Epithelial cell of esophagus (primary cell): ENCODE measurements at regions not wholly inside any gene's neighbourhood (a gene's known extent, or its start where the extent isn't known, plus 50 kb on each side); places are given as distances from the start of the nearest gene placed in this dataset.
A peak's percentile ranks its signal among the peaks of the same experiment; 100 is the strongest.

Experiments
- DNase-seq: peaks from one replicate; pipeline ENCODE4 v3.0.0; 2010; ENCODE audit warnings: low read depth
- H3K4me3 ChIP-seq: 2 replicates; pipeline ENCODE4 v1.5.1; 2011; ENCODE audit warnings: mild to moderate bottlenecking, low read length, control low read depth
- CTCF ChIP-seq: IDR thresholded peaks from 2 replicates; pipeline ENCODE4 v1.5.1; 2011; ENCODE audit warnings: low read depth, mild to moderate bottlenecking, low read length, control low read depth, inconsistent platforms; ENCODE audit not compliant: insufficient read depth; ENCODE audit errors: missing control alignments

- H3K4me3 ChIP-seq: no peak overlapping the region
- no peak for TF ChIP-seq CTCF
- no peak for DNase-seq
Observed at GRCh38 chr16:54542805-54543505, 256.4 kb upstream of the IRX3 start.

- no peak for DNase-seq
- no peak overlapping the region for H3K4me3 ChIP-seq
- no peak for TF ChIP-seq CTCF
Observed at GRCh38 chr16:54540525-54541180, 254.1 kb upstream of the IRX3 start.

- DNase-seq: no peak
- no peak overlapping the region for H3K4me3 ChIP-seq
- TF ChIP-seq CTCF: no peak
Observed at GRCh38 chr16:54538276-54538675, 251.7 kb upstream of the IRX3 start.

GRCh38 chr16:54533856-54534490 is 247.4 kb upstream of the IRX3 start:
- no peak overlapping the region for H3K4me3 ChIP-seq
- no peak for TF ChIP-seq CTCF
- no peak for DNase-seq

- peak; percentile 2 for DNase-seq
- no peak for TF ChIP-seq CTCF
- no peak overlapping the region for H3K4me3 ChIP-seq
Observed at GRCh38 chr16:54526916-54527315, 240.3 kb upstream of the IRX3 start.

- H3K4me3 ChIP-seq: no peak overlapping the region
- DNase-seq: no peak
- TF ChIP-seq CTCF: no peak
Observed at GRCh38 chr16:54526087-54526486, 239.5 kb upstream of the IRX3 start.
